ENCODE measurements at regions not wholly inside any gene's neighbourhood (a gene's known extent, or its start where the extent isn't known, plus 50 kb on each side); places are given as distances from the start of the nearest gene placed in this dataset.

GRCh38 chr14:71742485-71742884 is 189.7 kb upstream of the RGS6 start:
- TF ChIP-seq CTCF (IDR thresholded peaks at IDR 0.05) (no peak), POLR2A (IDR thresholded peaks at IDR 0.05) (no peak)
